OCI-LY3 (cell line): ENCODE measurements at regions not wholly inside any gene's neighbourhood (a gene's known extent, or its start where the extent isn't known, plus 50 kb on each side); places are given as distances from the start of the nearest gene placed in this dataset.

Experiments
- H2AFZ ChIP-seq: fragments of 200-600, 300-600 bp; shearing (Covaris generic); 2 replicates; pipeline ENCODE4 v1.6.0; 2014; ENCODE audit warnings: antibody characterized with exemption, low read depth, low read length
- H3K27ac ChIP-seq: fragments of 200-600, 300-600 bp; sonication (generic); 2 replicates; pipeline ENCODE4 v1.5.1; 2014; ENCODE audit warnings: mild to moderate bottlenecking, low read length, moderate library complexity, mixed read lengths
- H3K27me3 ChIP-seq: fragments of 200-600, 300-600 bp; sonication (generic); 2 replicates; pipeline ENCODE4 v1.6.1; 2014; ENCODE audit warnings: low read depth, low read length, mixed read lengths
- H3K36me3 ChIP-seq: fragments of 200-600, 300-600 bp; sonication (generic); replicated peaks from 2 replicates; pipeline ENCODE3; 2014; ENCODE audit warnings: low read depth, low read length, mixed read lengths
- H3K4me1 ChIP-seq: fragments of 300-600, 200-600 bp; sonication (generic); 2 replicates; pipeline ENCODE4 v1.6.1; 2014; ENCODE audit warnings: low read length, mixed read lengths
- H3K4me2 ChIP-seq: fragments of 200-600, 300-600 bp; sonication (generic); 2 replicates; pipeline ENCODE4 v1.6.1; 2014; ENCODE audit warnings: low read length, mixed read lengths
- H3K4me3 ChIP-seq: fragments of 300-600, 200-600 bp; sonication (generic); 2 replicates; pipeline ENCODE4 v1.5.1; 2014; ENCODE audit warnings: antibody characterized with exemption, mild to moderate bottlenecking, low read length, moderate library complexity
- H3K79me2 ChIP-seq: fragments of 300-600, 200-600 bp; shearing (Covaris generic); 2 replicates; pipeline ENCODE4 v1.6.1; 2014; ENCODE audit warnings: mild to moderate bottlenecking, low read length, mixed read lengths
- H3K9ac ChIP-seq: fragments of 300-600, 200-600 bp; shearing (Covaris generic); 2 replicates; pipeline ENCODE4 v1.6.0; 2014; ENCODE audit warnings: mild to moderate bottlenecking, low read length, moderate library complexity
- H3K9me3 ChIP-seq: fragments of 200-600, 300-600 bp; shearing (Covaris generic); 2 replicates; pipeline ENCODE4 v1.6.1; 2014; ENCODE audit warnings: low read length, mixed read lengths; ENCODE audit not compliant: insufficient read depth
- H4K20me1 ChIP-seq: fragments of 200-600, 300-600 bp; sonication (generic); 2 replicates; pipeline ENCODE4 v1.6.1; 2016; ENCODE audit warnings: low read length, mixed read lengths; ENCODE audit not compliant: insufficient read depth
- EZH2phosphoT487 ChIP-seq: fragments of 200-600 bp; shearing (Covaris generic); IDR thresholded peaks from 2 replicates; pipeline ENCODE4 v1.6.1; 2018; ENCODE audit warnings: antibody characterized with exemption, mixed run types, low read depth
- TF ChIP-seq, protein P1 (sequence below): fragments of 200-600, 300-600 bp; sonication (generic); IDR thresholded peaks from 2 replicates; pipeline ENCODE4 v1.5.1; 2014; ENCODE audit warnings: antibody characterized with exemption, low read length, low read depth

- Histone ChIP-seq H3K27ac (no peak overlapping the region), H3K27me3 (0 out of 2 replicates have a peak, but pooled peaks cover 3% of the 10 kb centered on the region), H4K20me1 (no peaks in the 10 kb centered on the region), H3K4me3 (no peak overlapping the region), H3K4me2 (no peak overlapping the region), H3K79me2 (no peaks in the 10 kb centered on the region), H2AFZ (no peak overlapping the region), H3K4me1 (no peaks in the 10 kb centered on the region), H3K9me3 (no peaks in the 10 kb centered on the region), H3K9ac (no peak overlapping the region), H3K36me3 (no peaks in the 10 kb centered on the region)
- no peak for TF ChIP-seq EZH2phosphoT487
- TF ChIP-seq, protein P1, sequence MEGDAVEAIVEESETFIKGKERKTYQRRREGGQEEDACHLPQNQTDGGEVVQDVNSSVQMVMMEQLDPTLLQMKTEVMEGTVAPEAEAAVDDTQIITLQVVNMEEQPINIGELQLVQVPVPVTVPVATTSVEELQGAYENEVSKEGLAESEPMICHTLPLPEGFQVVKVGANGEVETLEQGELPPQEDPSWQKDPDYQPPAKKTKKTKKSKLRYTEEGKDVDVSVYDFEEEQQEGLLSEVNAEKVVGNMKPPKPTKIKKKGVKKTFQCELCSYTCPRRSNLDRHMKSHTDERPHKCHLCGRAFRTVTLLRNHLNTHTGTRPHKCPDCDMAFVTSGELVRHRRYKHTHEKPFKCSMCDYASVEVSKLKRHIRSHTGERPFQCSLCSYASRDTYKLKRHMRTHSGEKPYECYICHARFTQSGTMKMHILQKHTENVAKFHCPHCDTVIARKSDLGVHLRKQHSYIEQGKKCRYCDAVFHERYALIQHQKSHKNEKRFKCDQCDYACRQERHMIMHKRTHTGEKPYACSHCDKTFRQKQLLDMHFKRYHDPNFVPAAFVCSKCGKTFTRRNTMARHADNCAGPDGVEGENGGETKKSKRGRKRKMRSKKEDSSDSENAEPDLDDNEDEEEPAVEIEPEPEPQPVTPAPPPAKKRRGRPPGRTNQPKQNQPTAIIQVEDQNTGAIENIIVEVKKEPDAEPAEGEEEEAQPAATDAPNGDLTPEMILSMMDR, result no peak
These were observed 59.0 kb downstream of the GLI2 start for GRCh38 chr2:120794716-120795115.

DNA sequence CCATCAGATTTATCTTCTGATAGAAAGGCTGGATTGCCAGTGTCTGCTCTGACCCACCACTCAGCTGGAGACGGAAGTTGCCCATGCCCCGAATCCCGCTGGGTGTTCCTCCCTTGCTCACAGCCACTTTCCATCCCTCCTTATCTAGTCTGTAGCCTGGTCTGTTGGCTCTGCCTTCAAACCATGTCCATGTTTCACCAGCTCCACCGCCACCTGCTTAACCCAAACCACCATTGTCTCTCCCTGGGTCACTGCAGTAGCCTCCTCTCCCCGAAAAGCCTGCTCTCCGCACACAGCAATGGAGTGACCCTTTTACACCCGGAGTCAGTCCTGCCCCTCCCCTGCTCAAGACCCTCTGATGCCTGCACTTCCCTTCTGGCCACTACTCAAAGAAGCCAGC lies 60.4 kb downstream of the GLI2 start:
- Histone ChIP-seq H3K9me3 (no peaks in the 10 kb centered on the region), H3K4me2 (no peak overlapping the region), H3K79me2 (no peaks in the 10 kb centered on the region), H3K36me3 (no peaks in the 10 kb centered on the region), H3K27ac (no peak overlapping the region), H3K27me3 (0 out of 2 replicates have a peak, but pooled peaks cover 3% of the 10 kb centered on the region), H3K4me1 (no peaks in the 10 kb centered on the region), H3K4me3 (no peak overlapping the region), H4K20me1 (no peaks in the 10 kb centered on the region), H3K9ac (no peak overlapping the region), H2AFZ (no peak overlapping the region)
- TF ChIP-seq, protein P1, result no peak
- no peak for TF ChIP-seq EZH2phosphoT487

DNA sequence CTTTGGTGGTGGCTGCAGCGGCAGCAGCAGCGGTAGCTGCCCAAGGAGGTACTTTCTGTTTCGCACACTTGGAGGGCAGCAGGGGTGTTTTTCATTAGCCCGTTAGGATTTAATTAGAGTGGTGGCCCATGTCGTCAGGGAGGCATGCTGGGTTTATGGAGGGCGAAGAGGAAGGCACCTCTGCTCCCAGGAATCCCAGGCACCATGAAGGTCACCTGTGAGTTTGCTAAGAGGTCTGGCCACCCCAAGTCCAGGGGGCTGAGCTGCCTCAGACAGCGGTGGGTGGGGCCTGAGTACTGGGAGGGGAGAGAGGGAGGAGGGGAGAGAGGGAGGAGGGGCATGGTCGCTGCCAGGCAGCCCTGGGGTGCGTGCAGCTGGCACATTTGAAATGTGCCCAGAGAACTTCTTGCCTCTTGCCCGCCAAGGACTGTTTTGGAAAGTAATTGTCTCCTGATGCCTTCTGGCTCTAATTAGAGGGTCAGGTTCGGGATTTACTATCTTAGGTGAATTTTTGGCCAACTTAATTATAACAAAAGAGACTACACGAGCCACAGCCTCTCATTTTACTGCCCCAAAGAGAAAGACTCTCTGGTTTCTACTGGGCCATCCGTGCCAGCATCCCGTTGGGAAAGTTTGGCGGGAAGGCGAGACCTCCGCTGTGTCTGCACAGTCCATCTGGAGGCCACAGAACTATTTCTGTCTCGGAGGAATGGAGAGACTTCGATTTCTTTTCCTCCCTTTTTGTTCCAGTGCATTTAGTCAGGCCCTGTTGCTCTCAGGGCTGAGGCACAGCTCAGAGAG lies 62.0 kb downstream of the GLI2 start:
- H3K27me3 ChIP-seq, result no peaks in the 10 kb centered on the region
- no peaks in the 10 kb centered on the region for H4K20me1 ChIP-seq
- no peaks in the 10 kb centered on the region for H3K79me2 ChIP-seq
- H2AFZ ChIP-seq, result no peak overlapping the region
- TF ChIP-seq, protein P1, result no peak
- TF ChIP-seq EZH2phosphoT487, result no peak
- H3K9me3 ChIP-seq, result no peaks in the 10 kb centered on the region
- H3K36me3 ChIP-seq, result no peaks in the 10 kb centered on the region
- H3K4me3 ChIP-seq, result no peak overlapping the region
- no peak overlapping the region for H3K9ac ChIP-seq
- no peak overlapping the region for H3K27ac ChIP-seq
- H3K4me2 ChIP-seq, result no peak overlapping the region
- no peaks in the 10 kb centered on the region for H3K4me1 ChIP-seq

DNA sequence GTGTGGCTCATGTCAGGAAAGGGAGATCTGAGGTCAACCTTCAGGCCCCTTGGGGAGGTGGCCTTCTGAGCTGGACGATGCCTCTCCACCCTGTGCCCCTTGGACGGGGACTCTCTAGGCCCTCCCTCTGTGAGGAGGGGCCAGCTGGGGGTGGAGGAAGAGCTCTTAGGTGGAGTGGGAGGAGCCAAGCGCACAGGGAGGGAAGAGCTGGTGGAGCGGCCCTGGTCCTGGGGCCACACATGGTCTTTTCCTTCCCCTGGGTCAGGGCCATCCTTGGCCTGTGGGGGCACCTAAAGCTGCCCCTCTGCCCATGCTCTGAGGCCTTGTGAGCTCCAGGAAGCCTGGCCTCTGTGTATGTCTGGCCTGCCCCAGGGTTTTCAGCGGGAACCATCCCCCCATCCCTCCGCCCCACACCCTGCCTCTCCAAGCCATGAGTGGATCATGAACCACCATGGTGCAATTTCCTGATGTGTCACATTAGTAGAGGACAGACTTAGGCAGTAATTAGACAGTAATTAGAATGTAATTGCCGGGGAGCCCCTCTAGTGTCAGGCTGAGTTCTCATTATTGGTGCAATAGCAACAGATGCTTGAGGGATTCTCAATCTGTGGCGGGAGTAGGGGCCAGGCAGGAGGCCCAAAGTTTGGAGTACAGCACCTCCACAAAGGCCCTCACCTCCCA lies 63.0 kb downstream of the GLI2 start:
- H3K4me2 ChIP-seq, result no peak overlapping the region
- H3K36me3 ChIP-seq, result no peaks in the 10 kb centered on the region
- H3K27ac ChIP-seq, result no peak overlapping the region
- no peak overlapping the region for H3K9ac ChIP-seq
- H3K4me3 ChIP-seq, result no peak overlapping the region
- no peaks in the 10 kb centered on the region for H3K9me3 ChIP-seq
- no peaks in the 10 kb centered on the region for H4K20me1 ChIP-seq
- H3K27me3 ChIP-seq, result no peaks in the 10 kb centered on the region
- no peaks in the 10 kb centered on the region for H3K79me2 ChIP-seq
- TF ChIP-seq, protein P1, result no peak
- TF ChIP-seq EZH2phosphoT487, result no peak
- H3K4me1 ChIP-seq, result no peaks in the 10 kb centered on the region
- no peak overlapping the region for H2AFZ ChIP-seq
